MCF 10A (cell line): ENCODE measurements at regions not wholly inside any gene's neighbourhood (a gene's known extent, or its start where the extent isn't known, plus 50 kb on each side); places are given as distances from the start of the nearest gene placed in this dataset.
A peak's percentile ranks its signal among the peaks of the same experiment; 100 is the strongest.

Source experiments
- BruUV-seq: library from RNA; stranded (reverse); fragments of 400-500 nt; replicated peaks from 2 replicates; lab custom pipeline; 2021; lab: Mats Ljungman, UMichigan
- CTCF ChIA-PET: fragments of 300-600 bp; sonication (Branson Sonifier 250); formaldehyde crosslinking; extraction: SDS; loops from one replicate; lab custom pipeline; 2021; ENCODE audit warnings: antibody characterized with exemption, inconsistent platforms; lab: Yijun Ruan, JAX
- POLR2A ChIA-PET: fragments of 300-600, 350-650 bp; sonication (Branson Sonifier 250); formaldehyde crosslinking; extraction: SDS; loops from one replicate; lab custom pipeline; 2020; ENCODE audit warnings: antibody characterized with exemption, inconsistent platforms; lab: Yijun Ruan, JAX
- DNase-seq: peaks from one replicate; pipeline ENCODE4 v3.0.0-alpha.2; 2018; ENCODE audit not compliant: unreplicated experiment
- H3K27ac Mint-ChIP-seq: one replicate; pipeline ENCODE4 v1.8.0; 2022; ENCODE audit warnings: mild to moderate bottlenecking, low read depth, mixed read lengths; ENCODE audit not compliant: unreplicated experiment
- H3K27me3 Mint-ChIP-seq: one replicate; pipeline ENCODE4 v1.8.0; 2022; ENCODE audit warnings: mixed read lengths; ENCODE audit not compliant: insufficient read depth, unreplicated experiment
- H3K36me3 Mint-ChIP-seq: one replicate; pipeline ENCODE4 v1.8.0; 2022; ENCODE audit warnings: mild to moderate bottlenecking, moderate library complexity, mixed read lengths; ENCODE audit not compliant: insufficient read depth, unreplicated experiment
- H3K4me1 Mint-ChIP-seq: one replicate; pipeline ENCODE4 v1.8.0; 2022; ENCODE audit warnings: mixed read lengths; ENCODE audit not compliant: insufficient read depth, unreplicated experiment
- H3K4me3 Mint-ChIP-seq: one replicate; pipeline ENCODE4 v1.8.0; 2022; ENCODE audit warnings: mild to moderate bottlenecking, moderate library complexity, mixed read lengths; ENCODE audit not compliant: unreplicated experiment
- H3K9me3 Mint-ChIP-seq: one replicate; pipeline ENCODE4 v1.8.0; 2022; ENCODE audit warnings: mixed read lengths; ENCODE audit not compliant: unreplicated experiment
- intact Hi-C: fragments of 100-400 bp; cut with micrococcal nuclease; formaldehyde crosslinking; loops from 2 replicates; pipeline ENCODE4 v1.14.1; 2022
- TF ChIP-seq, protein P1 (sequence below): fragments of 200-600 bp; IDR thresholded peaks from one replicate; pipeline ENCODE4 v1.8.0; 2022; ENCODE audit warnings: antibody characterized with exemption, mild to moderate bottlenecking; ENCODE audit not compliant: unreplicated experiment

DNA sequence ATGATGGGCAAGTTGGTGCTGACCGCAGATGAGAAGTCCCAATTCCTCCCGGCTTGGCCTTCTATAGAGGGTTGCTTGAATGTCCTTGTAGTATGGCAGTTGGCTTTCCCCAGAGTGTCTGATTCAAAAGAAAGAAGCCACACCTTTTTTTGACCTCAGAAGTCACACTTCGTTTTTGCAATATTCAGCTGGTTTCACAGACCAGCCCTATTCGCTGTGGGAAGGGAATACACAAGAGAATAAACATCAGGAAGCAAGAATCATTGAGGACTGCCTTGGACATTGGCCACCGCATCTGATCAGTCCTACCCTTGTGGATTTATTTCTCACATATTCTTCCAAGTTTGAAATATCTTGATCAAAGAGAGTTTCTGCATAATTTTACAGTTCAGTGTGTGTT is 228.6 kb upstream of the SUCLG2 start:
- CTCF ChIA-PET: no interaction called here

DNA sequence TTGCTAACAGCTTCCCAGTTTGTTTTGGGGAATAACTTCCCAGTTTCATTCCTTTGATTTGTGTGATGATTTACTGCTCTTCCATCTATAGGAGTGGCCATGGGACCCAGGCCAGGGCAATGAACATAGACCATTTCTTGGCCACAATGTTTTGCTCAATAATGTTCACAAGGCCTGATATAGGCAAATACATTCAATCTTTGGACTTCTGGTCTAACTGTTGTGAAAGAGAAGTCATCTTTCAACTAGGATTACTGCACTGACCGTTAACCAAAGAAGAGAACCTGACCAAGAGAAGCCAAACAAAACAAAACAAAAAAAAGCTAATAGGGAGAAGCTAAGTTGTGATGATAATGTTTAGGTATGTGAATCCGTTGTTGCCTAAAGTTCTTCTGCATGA is 221.8 kb upstream of the SUCLG2 start:
- Mint-ChIP-seq H3K9me3 (no peaks in the 10 kb centered on the region), H3K27ac (no peak overlapping the region), H3K27me3 (peaks cover 20% of the 10 kb centered on the region), H3K36me3 (peaks cover 6% of the 10 kb centered on the region), H3K4me3 (no peak overlapping the region), H3K4me1 (no peaks in the 10 kb centered on the region)
- POLR2A ChIA-PET: no interaction called here
- CTCF ChIA-PET: no interaction called here
- peak; percentile 27 for DNase-seq
- TF ChIP-seq, protein P1, sequence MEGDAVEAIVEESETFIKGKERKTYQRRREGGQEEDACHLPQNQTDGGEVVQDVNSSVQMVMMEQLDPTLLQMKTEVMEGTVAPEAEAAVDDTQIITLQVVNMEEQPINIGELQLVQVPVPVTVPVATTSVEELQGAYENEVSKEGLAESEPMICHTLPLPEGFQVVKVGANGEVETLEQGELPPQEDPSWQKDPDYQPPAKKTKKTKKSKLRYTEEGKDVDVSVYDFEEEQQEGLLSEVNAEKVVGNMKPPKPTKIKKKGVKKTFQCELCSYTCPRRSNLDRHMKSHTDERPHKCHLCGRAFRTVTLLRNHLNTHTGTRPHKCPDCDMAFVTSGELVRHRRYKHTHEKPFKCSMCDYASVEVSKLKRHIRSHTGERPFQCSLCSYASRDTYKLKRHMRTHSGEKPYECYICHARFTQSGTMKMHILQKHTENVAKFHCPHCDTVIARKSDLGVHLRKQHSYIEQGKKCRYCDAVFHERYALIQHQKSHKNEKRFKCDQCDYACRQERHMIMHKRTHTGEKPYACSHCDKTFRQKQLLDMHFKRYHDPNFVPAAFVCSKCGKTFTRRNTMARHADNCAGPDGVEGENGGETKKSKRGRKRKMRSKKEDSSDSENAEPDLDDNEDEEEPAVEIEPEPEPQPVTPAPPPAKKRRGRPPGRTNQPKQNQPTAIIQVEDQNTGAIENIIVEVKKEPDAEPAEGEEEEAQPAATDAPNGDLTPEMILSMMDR: no peak
- BruUV-seq: no TSS peak
- intact Hi-C loops: no loop called here

More for the DNA sequence above, 228.6 kb upstream of the SUCLG2 start:
- Mint-ChIP-seq H3K27ac (no peak overlapping the region), H3K27me3 (peaks cover 20% of the 10 kb centered on the region), H3K36me3 (peaks cover 6% of the 10 kb centered on the region), H3K4me3 (no peak overlapping the region), H3K4me1 (no peaks in the 10 kb centered on the region), H3K9me3 (no peaks in the 10 kb centered on the region)
- intact Hi-C loops: no loop called here
- no TSS peak for BruUV-seq
- no peak for DNase-seq
- POLR2A ChIA-PET: no interaction called here
- TF ChIP-seq, protein P1: no peak

DNA sequence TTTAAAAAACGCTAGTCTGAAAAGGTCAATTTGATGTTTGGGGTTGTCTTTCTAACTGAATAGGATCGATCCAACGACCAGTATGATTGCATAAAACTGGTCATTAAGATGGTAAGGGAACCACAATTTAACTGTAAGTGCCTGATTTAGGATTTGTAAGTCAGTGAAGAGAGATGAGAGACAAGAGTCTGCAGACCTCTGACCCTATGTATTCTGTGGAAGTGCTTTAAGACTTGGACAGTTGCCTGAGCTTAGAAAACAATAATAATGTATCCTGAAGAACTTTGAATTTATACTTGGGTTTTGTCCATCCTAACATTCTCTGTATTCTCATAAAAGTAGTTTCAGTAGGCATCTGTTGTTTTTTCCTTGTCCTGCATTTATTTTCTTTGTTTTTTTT is 221.4 kb upstream of the SUCLG2 start:
- H3K27ac Mint-ChIP-seq: no peak overlapping the region
- no peaks in the 10 kb centered on the region for H3K9me3 Mint-ChIP-seq
- ChIA-PET POLR2A (no interaction called here), CTCF (no interaction called here)
- H3K4me3 Mint-ChIP-seq: no peak overlapping the region
- H3K4me1 Mint-ChIP-seq: no peaks in the 10 kb centered on the region
- TF ChIP-seq, protein P1: no peak
- DNase-seq: no peak
- intact Hi-C loops: no loop called here
- H3K36me3 Mint-ChIP-seq: peaks cover 5% of the 10 kb centered on the region
- H3K27me3 Mint-ChIP-seq: peaks cover 20% of the 10 kb centered on the region
- no TSS peak for BruUV-seq

DNA sequence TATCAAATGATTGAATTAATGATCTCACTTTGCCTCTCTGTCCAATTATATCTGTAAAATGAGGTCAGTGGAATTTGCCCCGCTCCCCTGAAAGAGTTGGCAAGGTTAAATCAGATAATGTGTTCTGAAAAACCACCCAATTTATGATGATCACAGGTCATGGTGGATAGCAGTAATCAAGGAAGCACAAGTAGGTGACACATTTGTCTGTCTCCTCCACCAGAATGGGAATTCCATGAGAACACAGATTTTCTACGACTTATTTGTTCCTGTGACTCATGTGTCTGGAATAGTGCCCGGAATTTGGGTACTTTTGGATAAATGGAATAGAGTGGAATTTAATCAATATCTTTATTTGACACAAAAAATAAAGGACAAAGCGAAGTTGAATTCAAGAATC is 220.9 kb upstream of the SUCLG2 start:
- CTCF ChIA-PET: no interaction called here
- intact Hi-C loops: no loop called here
- Mint-ChIP-seq H3K4me3 (no peak overlapping the region), H3K27me3 (peaks cover 20% of the 10 kb centered on the region), H3K4me1 (no peaks in the 10 kb centered on the region), H3K9me3 (no peaks in the 10 kb centered on the region), H3K27ac (no peak overlapping the region), H3K36me3 (no peaks in the 10 kb centered on the region)
- no TSS peak for BruUV-seq
- POLR2A ChIA-PET: no interaction called here
- TF ChIP-seq, protein P1: no peak
- DNase-seq: peak; percentile 53
